GDM1 (cell line): ENCODE measurements at regions not wholly inside any gene's neighbourhood (a gene's known extent, or its start where the extent isn't known, plus 50 kb on each side); places are given as distances from the start of the nearest gene placed in this dataset.
"Not testable (repeated sequence)": the region's sequence is repeated elsewhere in the genome, so short reads cannot be mapped to it uniquely, and the experiment has no call there.

ENCODE experiments used
- DNase-seq: peaks from one replicate; lab custom pipeline; 2025; lab: John Stamatoyannopoulos, UW

GRCh38 chr6:74488726-74489125 is 717.1 kb downstream of the COL12A1 start:
- DNase-seq, result not testable (repeated sequence)

DNA sequence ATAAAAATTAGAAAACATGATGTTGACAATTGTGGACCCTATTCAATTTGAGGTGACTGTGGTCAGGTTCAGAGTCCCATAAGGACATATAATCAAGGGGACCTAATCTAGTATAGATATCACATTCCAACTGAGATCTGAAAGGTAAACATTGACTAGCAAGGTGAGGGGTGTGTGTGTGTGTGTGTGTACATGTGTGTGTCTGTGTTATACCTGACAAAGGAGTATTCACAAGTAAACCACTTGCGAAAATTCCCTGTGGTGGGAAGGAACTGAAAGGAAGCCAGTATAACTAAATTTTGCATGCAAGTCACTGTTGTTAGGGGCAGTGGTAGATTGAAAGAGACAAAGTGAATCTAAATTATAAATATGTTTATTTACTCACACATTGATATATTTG is 723.7 kb downstream of the COL12A1 start:
- DNase-seq, result no peak

- DNase-seq, result no peak
Measured at GRCh38 chr6:74480561-74480960, 725.3 kb downstream of the COL12A1 start.

GRCh38 chr6:74479960-74480359 is 725.9 kb downstream of the COL12A1 start:
- no peak for DNase-seq

DNA sequence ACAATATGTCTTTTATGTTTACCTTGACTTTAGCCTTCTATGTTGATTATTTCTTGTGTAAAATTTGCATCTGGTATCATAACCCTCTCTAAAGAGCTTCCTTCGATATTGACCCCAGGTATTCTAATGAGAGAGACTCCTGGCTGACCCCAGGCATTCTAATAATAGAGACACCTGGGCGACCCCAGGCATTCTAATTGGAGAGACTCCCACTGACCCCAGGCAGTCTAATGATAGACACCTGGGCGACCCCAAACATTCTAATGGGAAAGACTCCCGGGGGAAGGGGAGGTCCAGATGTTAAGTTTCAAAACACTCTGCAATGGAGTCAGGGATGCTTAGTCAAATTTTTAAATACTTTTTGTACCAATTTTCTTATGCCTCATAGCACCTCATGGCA is 726.4 kb downstream of the COL12A1 start:
- no peak for DNase-seq

DNA sequence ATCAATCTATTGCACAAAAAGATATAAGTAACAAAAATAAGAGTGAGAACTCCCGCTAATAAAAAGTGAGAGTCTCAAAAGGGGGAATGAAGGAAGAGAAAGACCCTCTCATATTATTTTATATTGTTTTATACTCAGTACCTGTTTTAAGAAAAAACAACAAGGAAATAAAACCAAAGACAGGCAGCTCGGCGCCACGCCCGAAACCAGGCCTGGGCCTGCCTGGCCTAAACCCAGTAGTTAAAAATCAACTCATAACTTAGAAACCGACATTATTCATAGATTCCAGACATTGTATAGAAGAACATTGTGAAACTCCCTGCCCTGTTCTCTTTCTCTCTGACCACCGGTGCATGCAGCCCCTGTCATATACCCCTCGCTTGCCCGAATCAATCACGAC is 731.8 kb downstream of the COL12A1 start:
- DNase-seq, result not testable (repeated sequence)

- not testable (repeated sequence) for DNase-seq
Measured at GRCh38 chr6:74468552-74468951, 737.3 kb downstream of the COL12A1 start.

DNA sequence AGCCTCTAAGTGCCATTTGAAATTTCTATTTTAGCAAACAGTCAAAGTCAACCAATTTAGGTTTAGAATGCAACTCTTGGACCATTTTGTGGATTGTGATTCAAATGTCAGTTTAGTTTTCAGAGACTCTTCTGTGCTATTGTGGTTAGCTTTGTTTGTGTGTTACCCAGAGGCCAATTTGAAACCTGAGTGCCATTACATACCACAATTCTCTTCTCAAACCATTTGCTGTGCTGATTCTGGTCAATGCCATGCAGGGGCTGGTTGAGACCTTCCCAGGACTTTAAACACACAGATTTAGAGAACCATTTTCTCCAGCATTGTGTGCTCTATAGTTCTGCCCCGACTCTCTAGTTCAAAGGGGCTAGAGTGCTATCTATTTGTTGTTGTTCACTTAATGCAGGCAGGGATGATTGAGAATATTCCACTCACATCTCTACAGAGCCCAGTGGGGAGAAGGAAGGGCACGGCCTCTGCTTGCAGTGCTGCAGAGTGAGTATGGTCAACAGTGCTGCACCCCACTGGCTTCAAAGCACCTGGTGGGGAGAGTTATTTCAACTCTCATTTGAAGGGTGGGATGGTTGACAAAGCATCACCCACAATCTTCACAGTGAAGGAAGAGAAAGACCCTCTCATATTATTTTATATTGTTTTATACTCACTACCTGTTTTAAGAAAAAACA is 738.2 kb downstream of the COL12A1 start:
- DNase-seq, result no peak

- DNase-seq, result no peak
Measured at GRCh38 chr6:74466572-74466971, 739.3 kb downstream of the COL12A1 start.

DNA sequence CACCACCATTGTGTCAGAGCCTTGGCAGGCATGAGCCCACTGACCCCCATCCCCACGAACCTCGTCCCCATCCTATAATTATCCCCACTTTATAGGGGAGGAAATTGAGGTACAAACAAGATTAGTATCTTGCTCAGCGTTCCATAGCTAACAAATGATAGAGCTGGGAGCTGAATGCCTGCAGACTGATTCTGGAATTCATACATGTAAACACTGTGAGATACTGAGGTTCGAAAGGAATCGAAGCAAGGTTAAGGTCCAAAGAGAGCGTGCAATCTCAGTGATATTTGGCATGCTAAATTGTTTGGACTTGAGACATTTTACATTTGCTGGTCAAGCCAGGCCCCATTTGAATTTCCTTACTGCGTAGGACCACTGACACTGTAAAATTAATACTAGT is 746.6 kb downstream of the COL12A1 start:
- no peak for DNase-seq

DNA sequence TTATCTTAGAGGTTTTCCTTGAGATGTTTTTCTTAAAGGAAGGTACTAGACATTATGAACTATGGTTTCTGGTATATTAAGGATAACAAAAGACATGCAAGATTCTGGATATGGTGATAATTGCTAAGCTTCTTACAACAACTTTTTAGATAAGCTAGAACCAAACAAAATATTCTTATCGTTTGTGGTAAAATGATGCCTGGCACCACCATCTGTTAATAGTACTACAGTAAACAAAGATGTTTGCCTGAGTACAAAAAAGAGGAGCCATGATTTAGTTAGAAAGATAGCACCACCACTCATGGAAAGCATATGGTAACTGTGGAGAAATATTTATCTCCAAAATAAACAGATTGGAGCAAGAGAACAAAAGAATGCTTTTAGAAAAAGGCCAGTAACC is 747.3 kb downstream of the COL12A1 start:
- DNase-seq, result no peak

GRCh38 chr6:74455786-74456185 is 750.1 kb downstream of the COL12A1 start:
- DNase-seq, result no peak

DNA sequence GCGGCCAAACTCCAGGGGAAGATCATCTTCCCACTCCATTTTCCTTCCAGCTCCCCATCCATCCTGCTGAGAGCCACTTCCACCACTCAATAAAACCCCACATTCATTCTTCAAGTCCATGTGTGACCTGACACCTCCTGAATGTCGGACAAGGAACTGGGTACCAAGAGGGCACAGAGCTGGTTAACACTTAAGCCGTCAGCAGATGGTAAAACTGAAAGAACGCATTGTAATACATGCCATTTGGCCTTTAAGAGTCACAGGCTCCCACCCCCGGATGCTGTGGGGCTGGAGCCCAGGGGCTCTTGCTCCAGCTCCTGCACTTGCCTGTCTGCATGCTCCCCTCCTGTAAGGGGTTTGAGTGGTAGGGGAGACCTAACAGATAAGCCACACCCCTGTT is 753.9 kb downstream of the COL12A1 start:
- no peak for DNase-seq

DNA sequence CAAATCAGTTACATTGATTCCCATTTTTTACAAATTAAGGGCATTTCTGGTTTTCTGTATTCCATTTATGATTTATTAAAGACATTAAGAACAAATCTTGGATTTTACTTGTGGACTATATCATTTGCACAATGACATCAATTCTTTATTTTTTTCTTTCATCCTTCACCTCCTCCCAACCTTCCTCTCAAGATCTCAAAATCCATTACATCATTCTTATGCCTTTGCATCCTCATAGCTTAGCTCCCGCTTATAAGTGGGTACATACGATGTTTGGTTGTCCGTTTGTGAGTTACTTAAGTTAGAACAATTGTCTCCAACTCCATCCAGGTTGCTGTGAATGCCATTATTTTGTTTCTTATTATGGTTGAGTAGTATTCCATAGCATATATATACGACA is 752.8 kb downstream of the CD109 start:
- DNase-seq, result no peak

DNA sequence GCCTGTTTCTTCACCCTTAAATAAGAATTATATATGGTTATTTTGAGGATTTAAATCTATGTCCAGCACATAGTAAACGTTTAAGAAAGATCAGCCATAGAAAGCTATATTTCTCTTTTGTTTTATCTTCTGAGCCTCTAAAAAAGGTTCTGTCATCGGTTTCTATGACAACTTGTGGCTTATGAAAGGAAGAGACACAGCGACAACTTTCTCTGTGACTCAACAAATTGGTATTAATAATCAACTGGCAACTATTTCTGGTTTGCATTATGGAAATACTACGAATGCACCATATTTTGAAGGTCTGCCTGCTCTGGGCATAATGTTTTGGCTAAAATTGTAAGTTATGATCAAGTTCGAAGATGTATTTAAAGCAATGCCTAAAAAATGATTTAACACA is 751.0 kb downstream of the CD109 start:
- DNase-seq, result no peak

DNA sequence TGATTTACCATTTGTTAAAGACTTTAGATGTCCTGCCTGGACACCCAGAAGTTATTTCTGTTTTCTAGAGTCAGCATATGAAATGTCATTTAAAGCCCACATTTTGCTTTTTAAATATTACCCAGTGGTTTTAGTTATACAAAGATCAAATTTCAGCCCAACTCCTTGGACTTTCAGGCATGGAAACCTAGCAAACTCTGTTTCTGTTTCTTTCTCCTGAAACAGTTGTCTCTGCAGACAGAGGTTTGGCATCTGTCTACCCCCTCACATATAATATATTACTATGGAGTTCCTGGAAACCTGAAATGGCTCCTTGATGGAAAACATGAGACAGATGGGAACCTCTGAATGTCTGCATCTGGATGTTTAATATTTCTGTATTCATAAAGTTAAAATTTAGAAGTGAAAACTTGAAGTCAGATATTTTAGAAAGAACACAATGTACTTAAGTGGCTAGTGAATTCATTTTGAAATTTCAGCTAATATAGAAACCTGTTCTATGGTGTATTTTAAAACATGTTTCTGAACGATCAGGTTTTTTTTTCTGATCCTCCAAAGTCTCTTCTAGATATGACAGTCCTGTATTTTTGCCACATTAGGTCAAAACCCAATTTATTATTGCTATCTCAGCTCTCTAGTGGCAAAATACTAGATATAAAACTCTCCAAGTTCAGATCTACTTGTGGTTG is 743.3 kb downstream of the CD109 start:
- no peak for DNase-seq

- DNase-seq, result not testable (repeated sequence)
Measured at GRCh38 chr6:74438395-74438794, 742.4 kb downstream of the CD109 start.

DNA sequence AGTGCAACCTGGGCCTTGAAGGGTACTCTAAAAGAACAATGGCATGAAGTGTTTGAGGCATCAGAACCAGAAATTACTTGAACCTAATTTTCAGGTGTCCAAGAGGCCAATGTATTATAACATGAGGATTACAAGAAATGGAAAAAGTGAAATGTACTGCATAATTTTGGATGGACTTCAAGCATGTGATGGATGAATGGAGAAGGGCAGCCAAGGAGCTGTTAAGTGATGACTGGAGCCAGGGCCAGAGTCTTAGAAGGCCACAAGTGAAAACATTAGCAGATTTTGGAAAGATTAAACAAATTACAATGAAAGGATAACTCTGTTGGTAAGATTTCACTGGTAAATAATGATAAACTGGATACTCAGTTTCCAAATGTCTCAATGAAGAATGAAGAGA is 738.2 kb downstream of the CD109 start:
- DNase-seq, result no peak

- no peak for DNase-seq
Measured at GRCh38 chr6:74431873-74432580, 736.0 kb downstream of the CD109 start.

DNA sequence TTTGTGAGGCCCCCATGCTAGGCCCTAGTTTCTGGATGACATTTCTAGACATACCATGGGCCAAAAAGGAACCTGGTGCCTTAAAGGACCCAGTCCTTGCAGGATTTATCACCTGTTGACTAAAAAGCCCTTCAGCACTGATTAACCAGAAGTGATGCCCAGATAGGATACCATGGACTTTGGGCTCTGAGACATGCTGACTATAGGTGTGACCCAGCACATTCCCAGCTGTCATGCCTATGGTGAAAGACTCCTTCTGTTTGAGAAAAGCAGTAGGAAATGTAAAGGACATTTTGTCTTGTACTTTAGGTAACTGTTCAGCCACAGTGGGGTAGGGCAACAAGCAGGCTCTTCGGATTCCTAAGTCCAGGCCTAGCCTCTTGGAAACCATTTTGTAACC is 724.2 kb downstream of the CD109 start:
- DNase-seq, result no peak

DNA sequence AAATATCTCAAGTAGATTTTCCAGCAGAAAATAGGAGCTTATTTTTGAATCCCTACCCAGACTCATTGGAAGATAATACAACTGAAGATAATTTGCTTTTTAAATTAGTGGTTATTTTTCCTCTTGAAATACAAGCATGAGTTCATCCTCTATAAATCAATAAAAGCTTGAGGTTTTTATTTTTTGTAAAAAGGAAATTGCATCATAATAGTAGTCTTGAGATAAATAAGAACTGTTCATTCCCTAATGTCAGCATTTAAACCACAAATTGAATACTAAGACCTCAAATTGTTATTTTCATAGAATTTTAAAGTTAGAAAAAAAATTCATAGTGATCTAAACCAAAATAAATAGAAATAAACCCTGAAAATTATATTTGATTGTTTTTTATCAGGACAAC is 719.1 kb downstream of the CD109 start:
- no peak for DNase-seq

GRCh38 chr6:74410630-74411029 is 714.6 kb downstream of the CD109 start:
- no peak for DNase-seq

GRCh38 chr6:74409447-74409846 is 713.4 kb downstream of the CD109 start:
- DNase-seq, result no peak
